Vagina (tissue), 2 donors: ENCODE measurements at regions not wholly inside any gene's neighbourhood (a gene's known extent, or its start where the extent isn't known, plus 50 kb on each side); places are given as distances from the start of the nearest gene placed in this dataset.
A peak's percentile ranks its signal among the peaks of the same experiment; 100 is the strongest.

Source experiments
- DNase-seq, 2 donors: peaks; one replicate each; pipeline ENCODE4 v3.0.0-alpha.2; 2017; ENCODE audit errors: extremely low spot score in 2 of 2
- H3K27ac ChIP-seq: fragments of 200-600 bp; sonication (generic); one replicate; pipeline ENCODE4 v1.5.1; 2019
- H3K27me3 ChIP-seq: fragments of 200-600 bp; sonication (generic); one replicate; pipeline ENCODE4 v1.5.1; 2019
- H3K36me3 ChIP-seq, 2 donors: fragments of 200-600 bp; sonication (generic); one replicate each; pipeline ENCODE4 v1.5.1; 2017 to 2019
- H3K4me1 ChIP-seq: fragments of 200-600 bp; sonication (generic); one replicate; pipeline ENCODE4 v1.5.1; 2019
- H3K4me3 ChIP-seq, 2 donors: fragments of 200-600 bp; sonication (generic); 1 replicate in 1 of 2; 2 replicates in 1 of 2; pipeline ENCODE4 v1.5.1; 2016 to 2019
- H3K9me3 ChIP-seq: fragments of 200-600 bp; sonication (generic); one replicate; pipeline ENCODE4 v1.5.1; 2019
- POLR2A ChIP-seq, 2 donors: fragments of 450-650 bp; IDR thresholded peaks; one replicate each; pipeline ENCODE4 v1.6.1; 2017; ENCODE audit warnings: antibody characterized with exemption in 2 of 2, mild to moderate bottlenecking in 2 of 2, moderate library complexity in 2 of 2
- POLR2AphosphoS5 ChIP-seq, 2 donors: sonication (generic); formaldehyde crosslinking; IDR thresholded peaks; one replicate each; pipeline ENCODE4 v1.9.0; 2017; ENCODE audit warnings: antibody characterized with exemption in 2 of 2, mild to moderate bottlenecking in 2 of 2, low read depth in 1 of 2; ENCODE audit not compliant: insufficient read depth in 1 of 2
- intact Hi-C: fragments of 100-400 bp; cut with DNase I; formaldehyde crosslinking; loops from one replicate; pipeline ENCODE4 v1.15.1; 2023
- TF ChIP-seq, protein P1 (sequence below), 3 experiments: fragments of 450-650 bp in 2 of 3; fragments of 200-600 bp in 1 of 3; sonication (generic) in 1 of 3; IDR thresholded peaks; one replicate each; pipeline ENCODE4 v1.5.1; 2017 to 2019; ENCODE audit warnings: antibody characterized with exemption in 3 of 3, mild to moderate bottlenecking in 2 of 3, moderate library complexity in 2 of 3

GRCh38 chr4:24423670-24424069 is 160.7 kb downstream of the DHX15 start:
- TF ChIP-seq POLR2AphosphoS5 (IDR thresholded peaks at IDR 0.05; ENCODE audit: insufficient read depth in 1 of 2, low read depth in 1 of 2) (no peak), POLR2A (IDR thresholded peaks at IDR 0.05) (no peak)
- TF ChIP-seq, protein P1, sequence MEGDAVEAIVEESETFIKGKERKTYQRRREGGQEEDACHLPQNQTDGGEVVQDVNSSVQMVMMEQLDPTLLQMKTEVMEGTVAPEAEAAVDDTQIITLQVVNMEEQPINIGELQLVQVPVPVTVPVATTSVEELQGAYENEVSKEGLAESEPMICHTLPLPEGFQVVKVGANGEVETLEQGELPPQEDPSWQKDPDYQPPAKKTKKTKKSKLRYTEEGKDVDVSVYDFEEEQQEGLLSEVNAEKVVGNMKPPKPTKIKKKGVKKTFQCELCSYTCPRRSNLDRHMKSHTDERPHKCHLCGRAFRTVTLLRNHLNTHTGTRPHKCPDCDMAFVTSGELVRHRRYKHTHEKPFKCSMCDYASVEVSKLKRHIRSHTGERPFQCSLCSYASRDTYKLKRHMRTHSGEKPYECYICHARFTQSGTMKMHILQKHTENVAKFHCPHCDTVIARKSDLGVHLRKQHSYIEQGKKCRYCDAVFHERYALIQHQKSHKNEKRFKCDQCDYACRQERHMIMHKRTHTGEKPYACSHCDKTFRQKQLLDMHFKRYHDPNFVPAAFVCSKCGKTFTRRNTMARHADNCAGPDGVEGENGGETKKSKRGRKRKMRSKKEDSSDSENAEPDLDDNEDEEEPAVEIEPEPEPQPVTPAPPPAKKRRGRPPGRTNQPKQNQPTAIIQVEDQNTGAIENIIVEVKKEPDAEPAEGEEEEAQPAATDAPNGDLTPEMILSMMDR (IDR thresholded peaks at IDR 0.05) = no peak
- H3K9me3 ChIP-seq = no peaks in the 10 kb centered on the region
- no peaks in the 10 kb centered on the region for H3K27me3 ChIP-seq
- H3K27ac ChIP-seq = no peak overlapping the region
- no peak for DNase-seq
- no peak overlapping the region for H3K4me3 ChIP-seq
- intact Hi-C loops = no loop called here
- H3K4me1 ChIP-seq = peaks cover 6% of the 10 kb centered on the region
- H3K36me3 ChIP-seq = no peaks in the 10 kb centered on the region

GRCh38 chr4:24422644-24423043 is 161.7 kb downstream of the DHX15 start:
- Histone ChIP-seq H3K27ac (no peak overlapping the region), H3K4me3 (no peak overlapping the region), H3K9me3 (no peaks in the 10 kb centered on the region), H3K36me3 (no peaks in the 10 kb centered on the region), H3K27me3 (no peaks in the 10 kb centered on the region), H3K4me1 (peaks cover 6% of the 10 kb centered on the region)
- no peak for TF ChIP-seq POLR2A (IDR thresholded peaks at IDR 0.05)
- intact Hi-C loops = no loop called here
- no peak for DNase-seq

- Histone ChIP-seq H3K27me3 (no peaks in the 10 kb centered on the region), H3K9me3 (no peaks in the 10 kb centered on the region), H3K4me1 (peaks cover 6% of the 10 kb centered on the region), H3K4me3 (no peak overlapping the region), H3K36me3 (no peaks in the 10 kb centered on the region), H3K27ac (no peak overlapping the region)
- no peak for TF ChIP-seq POLR2AphosphoS5 (IDR thresholded peaks at IDR 0.05; ENCODE audit: insufficient read depth in 1 of 2, low read depth in 1 of 2)
- TF ChIP-seq, protein P1 (IDR thresholded peaks at IDR 0.05) = peak; percentile 65 to 82 (median 81)
- no peak for DNase-seq
- intact Hi-C loops = no loop called here
These were observed 164.9 kb downstream of the DHX15 start for GRCh38 chr4:24419181-24420034.

GRCh38 chr4:24417206-24417605 is 167.1 kb downstream of the DHX15 start:
- H3K4me3 ChIP-seq = no peak overlapping the region
- H3K27ac ChIP-seq = no peak overlapping the region
- no peaks in the 10 kb centered on the region for H3K9me3 ChIP-seq
- DNase-seq = no peak
- TF ChIP-seq POLR2A (IDR thresholded peaks at IDR 0.05) (no peak), POLR2AphosphoS5 (IDR thresholded peaks at IDR 0.05; ENCODE audit: insufficient read depth in 1 of 2, low read depth in 1 of 2) (no peak)
- TF ChIP-seq, protein P1 (IDR thresholded peaks at IDR 0.05) = no peak
- no peaks in the 10 kb centered on the region for H3K36me3 ChIP-seq
- no peaks in the 10 kb centered on the region for H3K27me3 ChIP-seq
- peaks cover 6% of the 10 kb centered on the region for H3K4me1 ChIP-seq
- intact Hi-C loops = no loop called here

GRCh38 chr4:24416293-24416692 is 168.1 kb downstream of the DHX15 start:
- no peak overlapping the region for H3K27ac ChIP-seq
- H3K4me1 ChIP-seq = peaks cover 6% of the 10 kb centered on the region
- H3K9me3 ChIP-seq = no peaks in the 10 kb centered on the region
- H3K27me3 ChIP-seq = no peaks in the 10 kb centered on the region
- intact Hi-C loops = no loop called here
- H3K4me3 ChIP-seq = no peak overlapping the region
- no peaks in the 10 kb centered on the region for H3K36me3 ChIP-seq
- TF ChIP-seq, protein P1 (IDR thresholded peaks at IDR 0.05) = no peak
- TF ChIP-seq POLR2AphosphoS5 (IDR thresholded peaks at IDR 0.05; ENCODE audit: insufficient read depth in 1 of 2, low read depth in 1 of 2) (no peak), POLR2A (IDR thresholded peaks at IDR 0.05) (no peak)
- no peak for DNase-seq
